OCI-LY1 (cell line): ENCODE measurements at regions not wholly inside any gene's neighbourhood (a gene's known extent, or its start where the extent isn't known, plus 50 kb on each side); places are given as distances from the start of the nearest gene placed in this dataset.

ENCODE experiments used
- EZH2 ChIP-seq: fragments of 200-600 bp; sonication (generic), shearing (Covaris generic); IDR thresholded peaks from 2 replicates; pipeline ENCODE4 v1.8.0; 2017; ENCODE audit warnings: borderline replicate concordance, mixed run types, mild to moderate bottlenecking, antibody characterized with exemption, low read length, moderate library complexity, mixed read lengths
- TF ChIP-seq, protein P1 (sequence below): fragments of 200-600 bp; sonication (generic), shearing (Covaris generic); IDR thresholded peaks from 2 replicates; pipeline ENCODE4 v1.5.1; 2017; ENCODE audit warnings: mild to moderate bottlenecking, antibody characterized with exemption, low read length, moderate library complexity, mixed read lengths

DNA sequence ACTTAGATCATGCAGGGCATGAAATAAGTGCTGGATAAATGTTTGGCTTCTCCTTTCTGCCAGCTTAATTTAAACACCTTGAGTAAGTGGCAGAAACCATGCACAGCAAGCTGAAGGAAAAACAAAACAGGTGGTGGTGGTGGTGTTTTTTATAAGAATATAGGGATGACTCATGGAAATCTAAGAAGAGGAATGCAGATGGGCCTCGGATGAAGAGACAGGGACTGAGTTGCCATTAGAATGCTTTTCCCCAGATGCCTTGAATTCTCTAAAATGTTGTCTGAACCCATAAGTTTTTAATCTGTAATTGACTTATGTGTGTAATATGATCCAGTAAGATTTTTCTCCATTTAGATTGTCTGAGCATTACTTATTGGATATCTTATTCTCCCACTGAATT is 93.1 kb upstream of the ZDHHC17 start:
- TF ChIP-seq, protein P1, sequence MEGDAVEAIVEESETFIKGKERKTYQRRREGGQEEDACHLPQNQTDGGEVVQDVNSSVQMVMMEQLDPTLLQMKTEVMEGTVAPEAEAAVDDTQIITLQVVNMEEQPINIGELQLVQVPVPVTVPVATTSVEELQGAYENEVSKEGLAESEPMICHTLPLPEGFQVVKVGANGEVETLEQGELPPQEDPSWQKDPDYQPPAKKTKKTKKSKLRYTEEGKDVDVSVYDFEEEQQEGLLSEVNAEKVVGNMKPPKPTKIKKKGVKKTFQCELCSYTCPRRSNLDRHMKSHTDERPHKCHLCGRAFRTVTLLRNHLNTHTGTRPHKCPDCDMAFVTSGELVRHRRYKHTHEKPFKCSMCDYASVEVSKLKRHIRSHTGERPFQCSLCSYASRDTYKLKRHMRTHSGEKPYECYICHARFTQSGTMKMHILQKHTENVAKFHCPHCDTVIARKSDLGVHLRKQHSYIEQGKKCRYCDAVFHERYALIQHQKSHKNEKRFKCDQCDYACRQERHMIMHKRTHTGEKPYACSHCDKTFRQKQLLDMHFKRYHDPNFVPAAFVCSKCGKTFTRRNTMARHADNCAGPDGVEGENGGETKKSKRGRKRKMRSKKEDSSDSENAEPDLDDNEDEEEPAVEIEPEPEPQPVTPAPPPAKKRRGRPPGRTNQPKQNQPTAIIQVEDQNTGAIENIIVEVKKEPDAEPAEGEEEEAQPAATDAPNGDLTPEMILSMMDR: no peak
- no peak for TF ChIP-seq EZH2
